HEK293T (cell line): ENCODE measurements at regions not wholly inside any gene's neighbourhood (a gene's known extent, or its start where the extent isn't known, plus 50 kb on each side); places are given as distances from the start of the nearest gene placed in this dataset.

Source experiments
- FOXM1 ChIP-seq: fragments of 450-650 bp; IDR thresholded peaks from 2 replicates; pipeline ENCODE4 v1.6.1; 2017; ENCODE audit warnings: mild to moderate bottlenecking, borderline replicate concordance
- SP1 ChIP-seq: fragments of 450-650 bp; IDR thresholded peaks from 2 replicates; pipeline ENCODE4 v1.6.1; 2017
- ZNF384 ChIP-seq: fragments of 450-650 bp; IDR thresholded peaks from 2 replicates; pipeline ENCODE4 v1.6.1; 2016

DNA sequence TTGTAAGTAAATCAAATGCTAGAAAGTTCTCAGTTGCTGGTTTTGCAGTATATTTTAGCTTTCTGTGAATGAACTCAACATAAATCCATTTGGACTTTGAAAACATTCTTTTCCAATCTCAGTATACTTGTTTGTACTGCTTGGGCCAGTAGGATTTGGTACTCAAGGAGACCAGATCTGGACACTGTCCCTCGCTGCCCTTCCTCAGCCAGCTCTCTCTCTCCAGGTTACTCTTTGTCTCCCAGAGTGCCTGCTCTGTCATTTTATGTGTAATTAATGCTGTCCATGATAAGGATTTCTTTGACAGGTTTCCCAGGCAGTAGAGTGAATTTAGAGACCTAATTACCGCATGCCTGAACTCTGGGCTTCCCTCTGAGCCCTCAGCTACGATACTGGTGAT lies 344.6 kb upstream of the SGCD start:
- TF ChIP-seq ZNF384 (no peak), FOXM1 (no peak), SP1 (no peak)
